H1 (cell line): ENCODE measurements at regions not wholly inside any gene's neighbourhood (a gene's known extent, or its start where the extent isn't known, plus 50 kb on each side); places are given as distances from the start of the nearest gene placed in this dataset.

Source experiments
- CTCF ChIA-PET: fragments of 300-600 bp; sonication (Branson Sonifier 250); formaldehyde crosslinking; loops from one replicate; lab custom pipeline; 2021; ENCODE audit not compliant: partially characterized antibody; lab: Charles Lee
- POLR2A ChIA-PET: fragments of 300-600 bp; sonication (Branson Sonifier 250); formaldehyde crosslinking; loops from one replicate; lab custom pipeline; 2021; ENCODE audit warnings: inconsistent platforms; ENCODE audit not compliant: partially characterized antibody; lab: Charles Lee
- DNase-seq, 2 experiments: peaks; one replicate each; pipeline versions ENCODE4 v3.0.0 to v3.0.0-alpha.2; 2010 to 2022; ENCODE audit warnings: low spot score in 2 of 2, low read depth in 1 of 2, mixed read lengths in 1 of 2
- FAIRE-seq: peaks from 2 replicates; lab custom pipeline; 2011; peaks lifted over from hg19 to GRCh38; lab: Jason Lieb, UNC
- H2AFZ ChIP-seq: 2 replicates; pipeline ENCODE4 v1.8.1; 2012; ENCODE audit warnings: low read length, inconsistent platforms
- H2AK5ac ChIP-seq: 2 replicates; pipeline ENCODE4 v1.6.1; 2013; ENCODE audit warnings: low read depth, low read length
- H2BK120ac ChIP-seq: replicated peaks from 2 replicates; pipeline ENCODE3; 2013; ENCODE audit warnings: low read depth, low read length, inconsistent platforms
- H2BK12ac ChIP-seq: 2 replicates; pipeline ENCODE4 v1.6.1; 2013; ENCODE audit warnings: low read depth, low read length
- H2BK15ac ChIP-seq: 2 replicates; pipeline ENCODE4 v1.6.1; 2013; ENCODE audit warnings: low read length
- H2BK20ac ChIP-seq: 2 replicates; pipeline ENCODE4 v1.6.1; 2013; ENCODE audit warnings: low read length
- H2BK5ac ChIP-seq: 2 replicates; pipeline ENCODE4 v1.6.1; 2013; ENCODE audit warnings: low read depth, low read length
- H3K14ac ChIP-seq: 2 replicates; pipeline ENCODE4 v1.6.1; 2013; ENCODE audit warnings: inconsistent platforms; ENCODE audit not compliant: insufficient read length
- H3K18ac ChIP-seq: 2 replicates; pipeline ENCODE4 v1.6.1; 2013; ENCODE audit warnings: low read length; ENCODE audit errors: extremely low read depth
- H3K23ac ChIP-seq: 2 replicates; pipeline ENCODE4 v1.6.1; 2013; ENCODE audit warnings: inconsistent platforms; ENCODE audit not compliant: insufficient read length
- H3K23me2 ChIP-seq: 2 replicates; pipeline ENCODE4 v1.6.1; 2013; ENCODE audit warnings: low read depth, low read length
- H3K27ac ChIP-seq: 2 replicates; pipeline ENCODE4 v1.6.1; 2011; ENCODE audit warnings: low read depth, low read length, inconsistent platforms
- H3K27me3 ChIP-seq, 4 experiments: replicated peaks in 1 of 4; 1 replicate in 1 of 4; 2 replicates in 3 of 4; pipeline versions ENCODE4 v1.6.1 to v1.8.1; 2011 to 2013; ENCODE audit warnings: low read length in 3 of 4, mild to moderate bottlenecking in 3 of 4, inconsistent platforms in 2 of 4, mixed read lengths in 2 of 4, moderate library complexity in 1 of 4; ENCODE audit not compliant: control insufficient read depth in 3 of 4, insufficient read depth in 3 of 4; ENCODE audit errors: extremely low read depth in 1 of 4
- H3K36me3 ChIP-seq, 4 experiments: 2 replicates each; pipeline versions ENCODE4 v1.6.1 to v1.8.1; 2011 to 2013; ENCODE audit warnings: mild to moderate bottlenecking in 4 of 4, low read length in 3 of 4, moderate library complexity in 2 of 4, control low read depth in 1 of 4, inconsistent platforms in 1 of 4; ENCODE audit not compliant: insufficient read depth in 4 of 4, control insufficient read depth in 2 of 4
- H3K4ac ChIP-seq: replicated peaks from 2 replicates; pipeline ENCODE3; 2013; ENCODE audit warnings: low read length, low read depth, mixed read lengths, inconsistent platforms; ENCODE audit not compliant: insufficient read length
- H3K4me1 ChIP-seq, 4 experiments: replicated peaks in 1 of 4; 1 replicate in 1 of 4; 2 replicates in 3 of 4; pipeline versions ENCODE4 v1.6.1 to v1.8.1; 2011 to 2013; ENCODE audit warnings: low read length in 3 of 4, inconsistent platforms in 2 of 4, mixed read lengths in 1 of 4; ENCODE audit not compliant: insufficient read depth in 4 of 4, control insufficient read depth in 3 of 4
- H3K4me2 ChIP-seq, 2 experiments: 2 replicates each; pipeline versions ENCODE4 v1.6.1 to v1.8.1; 2011 to 2013; ENCODE audit warnings: low read depth in 2 of 2, low read length in 2 of 2, control low read depth in 1 of 2, inconsistent platforms in 1 of 2, mild to moderate bottlenecking in 1 of 2; ENCODE audit not compliant: insufficient read depth in 1 of 2
- H3K4me3 ChIP-seq, 4 experiments: fragments of 200-600, 300-600 bp in 1 of 4; sonication (generic), shearing (Covaris generic), sonication (Bioruptor Twin) in 1 of 4; 2 replicates each; pipeline versions ENCODE4 v1.5.1 to v1.8.1; 2011 to 2016; ENCODE audit warnings: low read length in 4 of 4, low read depth in 3 of 4, control low read depth in 2 of 4, inconsistent platforms in 2 of 4, mild to moderate bottlenecking in 2 of 4, mixed read lengths in 1 of 4, moderate library complexity in 1 of 4; ENCODE audit not compliant: insufficient read depth in 2 of 4; ENCODE audit errors: extremely low read depth in 1 of 4
- H3K56ac ChIP-seq: replicated peaks from 2 replicates; pipeline ENCODE3; 2013; ENCODE audit warnings: low read depth, mild to moderate bottlenecking, mixed read lengths, low read length, inconsistent platforms; ENCODE audit not compliant: insufficient read length
- H3K79me1 ChIP-seq: 2 replicates; pipeline ENCODE4 v1.6.1; 2013; ENCODE audit warnings: low read depth, low read length, control low read depth
- H3K79me2 ChIP-seq, 2 experiments: 2 replicates each; pipeline versions ENCODE4 v1.6.1 to v1.8.1; 2012 to 2013; ENCODE audit warnings: low read length in 2 of 2, mild to moderate bottlenecking in 2 of 2, inconsistent platforms in 1 of 2; ENCODE audit not compliant: insufficient read depth in 2 of 2, control insufficient read depth in 1 of 2
- H3K9ac ChIP-seq, 4 experiments: replicated peaks in 1 of 4; 1 replicate in 1 of 4; 2 replicates in 3 of 4; pipeline versions ENCODE4 v1.6.1 to v1.8.1; 2011 to 2013; ENCODE audit warnings: low read depth in 3 of 4, low read length in 3 of 4, control low read depth in 2 of 4, mild to moderate bottlenecking in 2 of 4, moderate library complexity in 2 of 4, inconsistent platforms in 1 of 4; ENCODE audit errors: extremely low read depth in 1 of 4
- H3K9me3 ChIP-seq, 2 experiments: 2 replicates each; pipeline versions ENCODE4 v1.6.1 to v1.8.1; 2012 to 2013; ENCODE audit warnings: mild to moderate bottlenecking in 2 of 2, moderate library complexity in 2 of 2, control low read depth in 1 of 2, inconsistent platforms in 1 of 2, low read depth in 1 of 2, low read length in 1 of 2, mixed read lengths in 1 of 2; ENCODE audit not compliant: insufficient read depth in 2 of 2
- H4K20me1 ChIP-seq, 2 experiments: replicated peaks in 1 of 2; 2 replicates each; pipeline versions ENCODE3 to v1.8.1; 2011 to 2013; ENCODE audit warnings: inconsistent platforms in 2 of 2, low read length in 2 of 2, mild to moderate bottlenecking in 1 of 2; ENCODE audit not compliant: insufficient read depth in 2 of 2, control insufficient read depth in 1 of 2
- H4K5ac ChIP-seq: 2 replicates; pipeline ENCODE4 v1.6.1; 2013; ENCODE audit warnings: low read length, low read depth, mixed read lengths, inconsistent platforms; ENCODE audit not compliant: insufficient read length
- H4K8ac ChIP-seq: 2 replicates; pipeline ENCODE4 v1.8.0; 2013; ENCODE audit warnings: mild to moderate bottlenecking, moderate library complexity, low read length, inconsistent platforms; ENCODE audit not compliant: insufficient read depth; ENCODE audit errors: extremely low read depth
- H4K91ac ChIP-seq: replicated peaks from 2 replicates; pipeline ENCODE3; 2013; ENCODE audit warnings: low read length, mixed read lengths, inconsistent platforms; ENCODE audit not compliant: insufficient read length
- ATF2 ChIP-seq: IDR thresholded peaks from 2 replicates; pipeline ENCODE4 v1.6.1; 2012; ENCODE audit warnings: low read length, inconsistent platforms
- BACH1 ChIP-seq: IDR thresholded peaks from 2 replicates; pipeline ENCODE4 v1.6.1; 2012; ENCODE audit warnings: low read length, improper control_type of control experiment
- CEBPB ChIP-seq: IDR thresholded peaks from 2 replicates; pipeline ENCODE4 v1.6.1; 2012; ENCODE audit warnings: low read depth, low read length
- CHD1 ChIP-seq: IDR thresholded peaks from 2 replicates; pipeline ENCODE4 v1.6.1; 2012; ENCODE audit warnings: low read depth, low read length, improper control_type of control experiment
- HDAC2 ChIP-seq, 2 experiments: fragments of 300-600 bp in 1 of 2; sonication (generic) in 1 of 2; IDR thresholded peaks; 2 replicates each; pipeline ENCODE4 v1.6.1; 2011 to 2012; ENCODE audit warnings: low read depth in 2 of 2, low read length in 2 of 2, mild to moderate bottlenecking in 2 of 2, moderate library complexity in 2 of 2, borderline replicate concordance in 1 of 2, inconsistent platforms in 1 of 2
- NRF1 ChIP-seq: IDR thresholded peaks from 2 replicates; pipeline ENCODE4 v1.6.1; 2011; ENCODE audit warnings: mild to moderate bottlenecking, low read depth, low read length, improper control_type of control experiment
- POU5F1 ChIP-seq: IDR thresholded peaks from 2 replicates; pipeline ENCODE4 v1.6.1; 2011; ENCODE audit warnings: low read depth, mild to moderate bottlenecking, low read length, moderate library complexity
- SIN3A ChIP-seq, 2 experiments: IDR thresholded peaks in 1 of 2; conservative IDR thresholded peaks in 1 of 2; 2 replicates each; pipeline ENCODE4 v1.6.1; 2011 to 2012; ENCODE audit warnings: low read length in 2 of 2, improper control_type of control experiment in 1 of 2, low read depth in 1 of 2, mild to moderate bottlenecking in 1 of 2
- SIRT6 ChIP-seq: IDR thresholded peaks from one replicate; pipeline ENCODE4 v1.7.1; 2012; ENCODE audit warnings: low read length, inconsistent platforms
- TEAD4 ChIP-seq: IDR thresholded peaks from 2 replicates; pipeline ENCODE4 v1.6.1; 2012; ENCODE audit warnings: low read depth, low read length, inconsistent platforms, mixed read lengths
- USF2 ChIP-seq: IDR thresholded peaks from 2 replicates; pipeline ENCODE4 v1.6.1; 2011; ENCODE audit warnings: low read length, improper control_type of control experiment
- WGBS, 2 experiments: shearing (Covaris generic) in 1 of 2; methylation state at CpG; one replicate each; pipeline versions ENCODE4 v1.1.6 to v1.1.7; 2013 to 2015; ENCODE audit warnings: low lambda C conversion rate in 2 of 2, mixed read lengths in 2 of 2, inconsistent platforms in 1 of 2, low coverage in 1 of 2, missing lambda C conversion rate in 1 of 2; ENCODE audit not compliant: insufficient replicate concordance in 2 of 2, insufficient coverage in 1 of 2, insufficient read length in 1 of 2; ENCODE audit errors: extremely low coverage in 1 of 2, missing lambda C conversion rate in 1 of 2; 5-methylcytosine and 5-hydroxymethylcytosine counted together

- DNase-seq (no peak), FAIRE-seq (no peak)
- Histone ChIP-seq H4K5ac (no peak overlapping the region), H2BK15ac (no peak overlapping the region), H3K27ac (no peak overlapping the region), H2BK5ac (no peak overlapping the region), H3K36me3 (no peaks in the 10 kb centered on the region), H3K4me1 (no peaks in the 10 kb centered on the region), H3K79me1 (no peaks in the 10 kb centered on the region), H3K4ac (no peak overlapping the region), H3K79me2 (no peaks in the 10 kb centered on the region), H2BK120ac (no peak overlapping the region), H3K4me3 (no peak overlapping the region), H3K4me2 (no peak overlapping the region), H4K20me1 (no peaks in the 10 kb centered on the region), H3K9ac (no peak overlapping the region), H3K27me3 (no peaks in the 10 kb centered on the region), H2AFZ (no peak overlapping the region), H3K23me2 (no peaks in the 10 kb centered on the region), H3K14ac (no peak overlapping the region), H3K23ac (no peak overlapping the region), H3K18ac (no peak overlapping the region), H2BK12ac (no peak overlapping the region), H2AK5ac (no peak overlapping the region), H3K9me3 (no peaks in the 10 kb centered on the region), H4K91ac (no peak overlapping the region), H2BK20ac (no peak overlapping the region), H4K8ac (no peak overlapping the region), H3K56ac (no peak overlapping the region)
- POLR2A ChIA-PET: no interaction called here
- CTCF ChIA-PET: no interaction called here
- WGBS, 2 experiments: 88% methylated on average over 2 of the region's 2 CpGs; no CpG with 5 or more reads in 1 of the 2 experiments
- no peak for TF ChIP-seq CHD1
- no peak for TF ChIP-seq ATF2
- TF ChIP-seq POU5F1: no peak
- TF ChIP-seq BACH1: no peak
- TF ChIP-seq SIRT6: no peak
- TF ChIP-seq USF2: no peak
- TF ChIP-seq SIN3A (conservative IDR thresholded peaks at IDR 0.05 in 1 of 2, IDR thresholded peaks at IDR 0.05 in 1 of 2; ENCODE audit: low read depth in 1 of 2, low read length in 2 of 2): no peak
- TF ChIP-seq TEAD4: no peak
- no peak for TF ChIP-seq CEBPB
- no peak for TF ChIP-seq HDAC2 (IDR thresholded peaks at IDR 0.05; ENCODE audit: borderline replicate concordance in 1 of 2, low read depth in 2 of 2, low read length in 2 of 2)
- TF ChIP-seq NRF1: no peak
These were observed 2775.0 kb downstream of the PCDH9 start for GRCh38 chr13:64455124-64455523.
